ENCODE measurements at regions not wholly inside any gene's neighbourhood (a gene's known extent, or its start where the extent isn't known, plus 50 kb on each side); places are given as distances from the start of the nearest gene placed in this dataset.

DNA sequence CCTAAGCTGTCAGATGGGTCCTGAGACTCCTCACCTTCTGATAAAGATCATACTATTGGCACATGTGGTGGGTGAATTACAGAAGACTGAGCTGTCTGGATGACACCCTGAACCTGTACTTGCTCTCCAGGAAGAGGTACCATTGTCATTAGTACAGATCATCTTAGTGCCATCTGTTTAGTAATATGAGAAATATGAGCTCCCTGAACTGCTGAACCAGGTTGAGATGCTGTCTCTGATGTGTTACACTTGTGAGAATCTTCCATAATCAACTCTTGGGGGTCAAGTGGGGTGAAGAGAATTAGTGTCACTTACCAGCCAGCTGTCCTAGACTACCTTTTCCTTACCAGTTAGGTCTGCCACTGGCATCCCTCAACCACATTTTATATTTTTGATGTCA lies 531.0 kb downstream of the EPHA7 start:
- DNase-seq (ENCODE audit: low spot score), result no peak
- H3K27ac ChIP-seq, result no peak overlapping the region
- H3K4me3 ChIP-seq, result no peak overlapping the region
- TF ChIP-seq, protein P1, sequence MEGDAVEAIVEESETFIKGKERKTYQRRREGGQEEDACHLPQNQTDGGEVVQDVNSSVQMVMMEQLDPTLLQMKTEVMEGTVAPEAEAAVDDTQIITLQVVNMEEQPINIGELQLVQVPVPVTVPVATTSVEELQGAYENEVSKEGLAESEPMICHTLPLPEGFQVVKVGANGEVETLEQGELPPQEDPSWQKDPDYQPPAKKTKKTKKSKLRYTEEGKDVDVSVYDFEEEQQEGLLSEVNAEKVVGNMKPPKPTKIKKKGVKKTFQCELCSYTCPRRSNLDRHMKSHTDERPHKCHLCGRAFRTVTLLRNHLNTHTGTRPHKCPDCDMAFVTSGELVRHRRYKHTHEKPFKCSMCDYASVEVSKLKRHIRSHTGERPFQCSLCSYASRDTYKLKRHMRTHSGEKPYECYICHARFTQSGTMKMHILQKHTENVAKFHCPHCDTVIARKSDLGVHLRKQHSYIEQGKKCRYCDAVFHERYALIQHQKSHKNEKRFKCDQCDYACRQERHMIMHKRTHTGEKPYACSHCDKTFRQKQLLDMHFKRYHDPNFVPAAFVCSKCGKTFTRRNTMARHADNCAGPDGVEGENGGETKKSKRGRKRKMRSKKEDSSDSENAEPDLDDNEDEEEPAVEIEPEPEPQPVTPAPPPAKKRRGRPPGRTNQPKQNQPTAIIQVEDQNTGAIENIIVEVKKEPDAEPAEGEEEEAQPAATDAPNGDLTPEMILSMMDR (IDR thresholded peaks at IDR 0.05), result no peak

DNA sequence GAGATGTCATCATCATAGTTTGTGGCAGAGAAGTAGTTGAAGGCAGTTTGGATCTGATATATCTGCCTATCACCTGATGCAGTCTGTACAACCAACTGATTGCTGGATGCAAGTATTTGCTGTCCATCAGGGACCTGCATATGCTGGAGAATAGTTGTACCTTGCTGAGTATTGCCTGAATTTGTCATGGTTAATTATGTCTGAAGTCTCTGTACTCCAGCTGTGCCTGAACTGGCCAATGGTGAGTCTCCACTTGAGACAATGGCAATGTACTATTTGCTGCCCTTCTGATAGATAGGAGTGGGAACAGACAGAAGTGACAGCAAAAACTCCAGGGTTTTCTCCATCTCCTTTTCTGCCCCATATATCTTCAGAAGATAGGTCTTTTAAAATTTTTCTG lies 531.5 kb downstream of the EPHA7 start:
- H3K4me3 ChIP-seq, result no peak overlapping the region
- no peak overlapping the region for H3K27ac ChIP-seq
- TF ChIP-seq, protein P1 (IDR thresholded peaks at IDR 0.05), result no peak
- no peak for DNase-seq (ENCODE audit: low spot score)

DNA sequence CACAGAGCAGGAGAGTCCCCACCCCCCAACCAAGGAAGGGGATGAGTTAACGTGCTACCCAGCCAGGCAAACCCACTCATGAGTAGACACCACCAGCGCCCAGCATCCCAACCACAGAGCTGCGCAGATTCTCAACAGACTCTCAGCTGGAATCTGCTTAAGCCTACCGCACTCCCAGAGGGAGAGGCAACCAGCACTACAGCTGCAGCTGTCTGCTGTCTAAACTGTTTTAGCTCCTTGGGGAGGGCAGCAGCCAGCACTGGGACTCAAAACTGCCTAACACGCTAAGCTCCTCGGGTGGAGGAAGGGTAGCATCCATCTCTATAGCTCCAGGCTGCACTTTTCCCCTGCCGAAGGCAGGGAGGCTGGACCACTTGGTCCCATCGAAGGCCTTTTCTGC lies 539.8 kb downstream of the EPHA7 start:
- Histone ChIP-seq H3K27ac (no peak overlapping the region), H3K4me3 (no peak overlapping the region)
- no peak for DNase-seq (ENCODE audit: low spot score)
- TF ChIP-seq, protein P1 (IDR thresholded peaks at IDR 0.05), result no peak

DNA sequence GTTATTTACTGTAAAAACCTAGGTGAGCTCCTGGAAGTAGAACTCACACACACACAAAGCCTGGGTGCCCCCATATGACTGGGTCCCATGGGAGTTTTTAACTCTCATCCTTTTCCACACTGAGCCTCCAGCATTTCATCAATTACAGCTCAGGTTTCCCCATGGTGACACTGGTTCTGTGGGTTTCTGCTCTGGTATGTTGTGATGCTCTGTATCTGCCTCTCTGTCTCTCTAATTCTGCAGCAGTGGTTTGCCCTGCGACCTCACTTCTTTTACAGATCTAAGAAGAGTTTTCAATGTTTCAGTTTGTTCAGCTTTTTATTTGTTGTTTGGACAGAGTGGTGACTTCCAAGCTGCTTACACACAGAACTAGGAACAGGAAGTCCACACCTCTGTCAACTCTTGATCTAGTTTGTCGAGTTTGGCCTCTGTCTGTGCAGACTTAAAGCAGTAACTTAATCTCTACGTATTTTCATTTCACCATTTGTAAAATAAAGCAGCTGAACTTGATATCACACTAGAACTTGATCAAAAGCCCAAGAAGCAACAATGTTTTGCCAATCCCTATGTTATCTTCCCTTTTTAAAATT lies 554.3 kb downstream of the EPHA7 start:
- TF ChIP-seq, protein P1 (IDR thresholded peaks at IDR 0.05), result no peak

DNA sequence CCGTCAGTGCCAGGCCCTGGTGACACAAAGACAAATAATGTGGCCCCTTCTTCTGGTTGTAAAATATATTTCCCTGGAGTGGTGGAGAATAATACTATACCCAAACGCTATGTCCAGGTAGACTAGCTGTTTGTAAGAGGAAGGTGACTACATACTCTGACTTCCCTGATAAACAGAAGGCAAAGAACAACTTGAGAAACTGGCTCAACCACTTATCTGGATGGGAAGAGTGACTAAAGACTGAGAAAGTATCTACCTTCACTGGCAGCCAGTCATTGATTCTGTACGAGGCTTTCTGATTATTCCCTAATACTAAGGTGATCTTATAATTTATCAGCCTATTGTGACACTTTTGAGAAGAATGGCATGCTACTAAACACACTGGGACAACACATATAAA lies 569.7 kb downstream of the EPHA7 start:
- H3K27ac ChIP-seq, result no peak overlapping the region
- TF ChIP-seq, protein P1 (IDR thresholded peaks at IDR 0.05), result no peak
- no peak for DNase-seq (ENCODE audit: low spot score)
- H3K4me3 ChIP-seq, result no peak overlapping the region

More for the DNA sequence above, 554.3 kb downstream of the EPHA7 start:
- no peak overlapping the region for H3K4me3 ChIP-seq
- DNase-seq (ENCODE audit: low spot score), result no peak
- no peak overlapping the region for H3K27ac ChIP-seq

DNA sequence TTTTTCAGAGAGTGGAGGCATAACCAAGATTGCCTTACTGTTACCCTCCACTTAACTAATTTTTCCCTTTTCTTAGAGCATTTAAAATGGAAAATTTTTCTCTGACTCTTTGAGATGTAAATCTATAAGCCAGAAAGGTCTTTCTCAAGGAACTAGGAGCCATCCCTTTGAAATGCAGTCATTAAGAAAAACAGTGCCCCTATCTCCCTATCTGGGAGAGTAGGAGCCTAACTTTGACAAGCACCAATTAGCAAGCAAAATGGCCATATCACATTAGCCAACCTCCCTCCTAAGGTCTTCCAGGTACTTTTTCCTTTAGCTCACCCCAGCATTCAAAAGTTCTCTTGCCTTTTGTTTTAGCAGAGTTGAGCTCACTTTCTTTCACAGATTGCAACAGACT lies 570.5 kb downstream of the EPHA7 start:
- no peak for DNase-seq (ENCODE audit: low spot score)
- no peak overlapping the region for H3K27ac ChIP-seq
- H3K4me3 ChIP-seq, result no peak overlapping the region
- TF ChIP-seq, protein P1 (IDR thresholded peaks at IDR 0.05), result no peak

DNA sequence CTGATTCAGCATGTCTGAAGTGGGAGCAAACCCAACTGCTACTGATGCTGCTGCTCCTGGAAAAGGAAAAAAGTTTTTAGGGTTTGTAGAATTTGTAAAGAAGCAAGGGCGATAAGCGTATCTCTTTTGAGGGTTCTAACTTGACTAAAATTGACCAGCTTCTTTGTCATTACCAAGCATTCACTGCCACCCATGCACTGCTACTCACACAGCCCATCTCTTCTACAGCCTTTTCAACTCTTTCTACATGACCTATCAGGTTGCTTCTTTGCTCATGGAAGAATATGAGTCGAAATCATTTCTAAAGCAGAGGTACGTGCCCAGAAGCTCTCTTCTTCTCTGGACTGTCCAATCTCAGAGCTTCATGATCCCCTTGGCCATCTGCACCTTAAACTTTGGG lies 570.9 kb downstream of the EPHA7 start:
- Histone ChIP-seq H3K4me3 (no peak overlapping the region), H3K27ac (no peak overlapping the region)
- TF ChIP-seq, protein P1 (IDR thresholded peaks at IDR 0.05), result no peak
- DNase-seq (ENCODE audit: low spot score), result no peak
